PC-3 (cell line): ENCODE measurements at regions not wholly inside any gene's neighbourhood (a gene's known extent, or its start where the extent isn't known, plus 50 kb on each side); places are given as distances from the start of the nearest gene placed in this dataset.

Experiments used
- ATAC-seq: fragments of 200-7000 bp; cut with Tn5 transposase; 2 replicates; pipeline ENCODE4 v1.9.1; 2020; ENCODE audit warnings: mild to moderate bottlenecking, moderate library complexity
- BruUV-seq: library from RNA; stranded (reverse); fragments of 400-500 nt; replicated peaks from 2 replicates; lab custom pipeline; 2021; lab: Mats Ljungman, UMichigan
- CTCF ChIA-PET: fragments of 300-600 bp; sonication (Branson Sonifier 250); formaldehyde crosslinking; loops from one replicate; lab custom pipeline; 2022; ENCODE audit warnings: antibody characterized with exemption; lab: Charles Lee
- POLR2A ChIA-PET: fragments of 300-600 bp; sonication (Branson Sonifier 250); formaldehyde crosslinking; loops from one replicate; lab custom pipeline; 2022; ENCODE audit warnings: antibody characterized with exemption; ENCODE audit not compliant: unreplicated experiment; lab: Charles Lee
- DNase-seq: peaks from one replicate; pipeline ENCODE4 v3.0.0-alpha.2; 2015
- H2AFZ ChIP-seq: fragments of 300-600 bp; sonication (generic); 2 replicates; pipeline ENCODE4 v1.6.0; 2016; ENCODE audit warnings: antibody characterized with exemption, low read length
- H3F3A ChIP-seq: fragments of 300-600 bp; sonication (generic); one replicate; pipeline ENCODE4 v1.6.0; 2017; ENCODE audit warnings: antibody characterized with exemption, low read length, control low read depth, mild to moderate bottlenecking; ENCODE audit not compliant: unreplicated experiment
- H3K27ac ChIP-seq: fragments of 300-600 bp; sonication (generic); 2 replicates; pipeline ENCODE4 v1.5.1; 2016; ENCODE audit warnings: mild to moderate bottlenecking, low read length
- H3K27me3 ChIP-seq: fragments of 300-600 bp; sonication (generic); 2 replicates; pipeline ENCODE4 v1.6.1; 2016; ENCODE audit warnings: low read length, mixed read lengths
- H3K36me3 ChIP-seq: fragments of 300-600 bp; sonication (generic); 2 replicates; pipeline ENCODE4 v1.6.1; 2016; ENCODE audit warnings: low read depth, mixed run types, low read length, mixed read lengths
- H3K4me1 ChIP-seq: fragments of 300-600 bp; sonication (generic); 2 replicates; pipeline ENCODE4 v1.5.1; 2016; ENCODE audit warnings: low read length; ENCODE audit not compliant: insufficient read depth
- H3K4me2 ChIP-seq: fragments of 300-600 bp; sonication (generic); 2 replicates; pipeline ENCODE4 v1.6.0; 2016; ENCODE audit warnings: low read length
- H3K4me3 ChIP-seq: fragments of 300-600 bp; sonication (generic); 2 replicates; pipeline ENCODE4 v1.5.1; 2016; ENCODE audit warnings: mild to moderate bottlenecking, low read length, mixed read lengths
- H3K79me2 ChIP-seq: fragments of 300-600 bp; sonication (generic); 2 replicates; pipeline ENCODE4 v1.6.1; 2017; ENCODE audit warnings: low read length, mixed read lengths
- H3K9ac ChIP-seq: fragments of 300-600 bp; sonication (generic); 2 replicates; pipeline ENCODE4 v1.6.0; 2016; ENCODE audit warnings: mild to moderate bottlenecking, low read length
- H3K9me2 ChIP-seq: fragments of 300-600 bp; sonication (generic); replicated peaks from 2 replicates; pipeline ENCODE4 v1.6.1; 2016; ENCODE audit warnings: mixed run types, low read length, mixed read lengths
- H3K9me3 ChIP-seq: fragments of 300-600 bp; sonication (generic); 2 replicates; pipeline ENCODE4 v1.6.1; 2016; ENCODE audit warnings: low read length, mixed read lengths
- H4K20me1 ChIP-seq: fragments of 300-600 bp; sonication (generic); 2 replicates; pipeline ENCODE4 v1.6.1; 2016; ENCODE audit warnings: low read length, mixed read lengths
- EZH2 ChIP-seq: fragments of 300-600 bp; sonication (generic); IDR thresholded peaks from one replicate; pipeline ENCODE4 v1.6.1; 2017; ENCODE audit warnings: antibody characterized with exemption, mild to moderate bottlenecking, low read length; ENCODE audit not compliant: unreplicated experiment
- EZH2phosphoT487 ChIP-seq: fragments of 300-600 bp; sonication (generic); IDR thresholded peaks from 2 replicates; pipeline ENCODE4 v1.6.1; 2018; ENCODE audit warnings: mild to moderate bottlenecking, antibody characterized with exemption, low read length, borderline replicate concordance
- intact Hi-C: fragments of 100-400 bp; cut with micrococcal nuclease; formaldehyde crosslinking; loops from 2 replicates; pipeline ENCODE4 v1.9.0; 2023
- TF ChIP-seq, protein P1 (sequence below): fragments of 300-600 bp; sonication (generic); conservative IDR thresholded peaks from 2 replicates; pipeline ENCODE4 v1.5.1; 2017; ENCODE audit warnings: antibody characterized with exemption, low read depth, mild to moderate bottlenecking, low read length

DNA sequence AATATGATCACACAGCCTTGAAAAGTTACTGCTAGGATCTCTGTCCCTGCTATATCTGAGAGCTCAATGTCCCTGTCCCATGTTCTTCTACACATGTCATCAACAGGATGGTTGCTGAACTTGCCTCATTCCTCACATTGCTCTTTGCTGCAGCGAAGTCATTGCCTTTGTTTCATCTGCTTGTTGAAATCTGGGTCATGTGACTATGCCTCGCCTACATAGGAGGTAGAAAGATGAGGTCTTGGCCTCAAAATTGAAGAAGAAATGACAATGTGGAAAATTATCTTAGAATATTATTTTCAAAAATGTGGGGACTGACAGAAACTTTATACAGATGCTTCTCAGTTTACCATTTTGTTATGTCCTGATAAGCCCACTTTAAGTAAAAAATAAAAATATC lies 494.2 kb downstream of the SOX5 start:
- Histone ChIP-seq H3K27me3 (no peaks in the 10 kb centered on the region), H3K4me3 (no peak overlapping the region), H3F3A (no peaks in the 10 kb centered on the region), H3K9me2 (no peaks in the 10 kb centered on the region), H3K36me3 (no peaks in the 10 kb centered on the region), H3K4me2 (no peak overlapping the region), H3K79me2 (no peaks in the 10 kb centered on the region), H4K20me1 (no peaks in the 10 kb centered on the region), H3K9ac (no peak overlapping the region), H3K4me1 (no peaks in the 10 kb centered on the region), H3K27ac (no peak overlapping the region), H2AFZ (no peak overlapping the region), H3K9me3 (no peaks in the 10 kb centered on the region)
- TF ChIP-seq EZH2 = no peak
- BruUV-seq = no TSS peak
- ATAC-seq = no peak
- CTCF ChIA-PET = no interaction called here
- no peak for DNase-seq
- POLR2A ChIA-PET = no interaction called here
- intact Hi-C loops = no loop called here

DNA sequence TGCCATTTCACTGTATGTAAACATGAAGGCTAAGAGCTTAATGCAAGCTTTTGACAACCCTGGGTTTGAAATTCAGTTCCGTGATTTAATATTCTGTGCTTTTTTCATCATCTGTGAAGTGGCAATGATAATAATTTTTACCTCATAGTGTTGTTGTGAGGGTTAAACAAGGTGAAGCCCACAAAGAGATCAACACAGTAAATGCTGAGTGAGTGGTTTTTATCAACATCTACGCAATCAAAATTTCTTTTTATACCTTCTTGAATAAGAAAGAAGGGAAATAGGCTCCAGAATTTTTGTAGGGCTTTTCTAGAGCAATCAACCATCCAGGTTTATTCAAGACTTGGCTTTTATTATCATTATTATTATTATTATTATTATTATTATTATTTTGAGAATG lies 490.8 kb downstream of the SOX5 start:
- no peaks in the 10 kb centered on the region for H3K36me3 ChIP-seq
- H3K4me1 ChIP-seq = no peaks in the 10 kb centered on the region
- CTCF ChIA-PET = no interaction called here
- H3K27ac ChIP-seq = no peak overlapping the region
- H3K4me3 ChIP-seq = no peak overlapping the region
- no peaks in the 10 kb centered on the region for H3K9me2 ChIP-seq
- H3F3A ChIP-seq = no peaks in the 10 kb centered on the region
- POLR2A ChIA-PET = no interaction called here
- H4K20me1 ChIP-seq = no peaks in the 10 kb centered on the region
- no peak overlapping the region for H3K4me2 ChIP-seq
- DNase-seq = no peak
- H2AFZ ChIP-seq = no peak overlapping the region
- ATAC-seq = no peak
- H3K9me3 ChIP-seq = no peaks in the 10 kb centered on the region
- no peak overlapping the region for H3K9ac ChIP-seq
- H3K27me3 ChIP-seq = no peaks in the 10 kb centered on the region
- no peaks in the 10 kb centered on the region for H3K79me2 ChIP-seq
- BruUV-seq = no TSS peak
- intact Hi-C loops = no loop called here
- TF ChIP-seq, protein P1, sequence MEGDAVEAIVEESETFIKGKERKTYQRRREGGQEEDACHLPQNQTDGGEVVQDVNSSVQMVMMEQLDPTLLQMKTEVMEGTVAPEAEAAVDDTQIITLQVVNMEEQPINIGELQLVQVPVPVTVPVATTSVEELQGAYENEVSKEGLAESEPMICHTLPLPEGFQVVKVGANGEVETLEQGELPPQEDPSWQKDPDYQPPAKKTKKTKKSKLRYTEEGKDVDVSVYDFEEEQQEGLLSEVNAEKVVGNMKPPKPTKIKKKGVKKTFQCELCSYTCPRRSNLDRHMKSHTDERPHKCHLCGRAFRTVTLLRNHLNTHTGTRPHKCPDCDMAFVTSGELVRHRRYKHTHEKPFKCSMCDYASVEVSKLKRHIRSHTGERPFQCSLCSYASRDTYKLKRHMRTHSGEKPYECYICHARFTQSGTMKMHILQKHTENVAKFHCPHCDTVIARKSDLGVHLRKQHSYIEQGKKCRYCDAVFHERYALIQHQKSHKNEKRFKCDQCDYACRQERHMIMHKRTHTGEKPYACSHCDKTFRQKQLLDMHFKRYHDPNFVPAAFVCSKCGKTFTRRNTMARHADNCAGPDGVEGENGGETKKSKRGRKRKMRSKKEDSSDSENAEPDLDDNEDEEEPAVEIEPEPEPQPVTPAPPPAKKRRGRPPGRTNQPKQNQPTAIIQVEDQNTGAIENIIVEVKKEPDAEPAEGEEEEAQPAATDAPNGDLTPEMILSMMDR = no peak
- no peak for TF ChIP-seq EZH2phosphoT487
- no peak for TF ChIP-seq EZH2

DNA sequence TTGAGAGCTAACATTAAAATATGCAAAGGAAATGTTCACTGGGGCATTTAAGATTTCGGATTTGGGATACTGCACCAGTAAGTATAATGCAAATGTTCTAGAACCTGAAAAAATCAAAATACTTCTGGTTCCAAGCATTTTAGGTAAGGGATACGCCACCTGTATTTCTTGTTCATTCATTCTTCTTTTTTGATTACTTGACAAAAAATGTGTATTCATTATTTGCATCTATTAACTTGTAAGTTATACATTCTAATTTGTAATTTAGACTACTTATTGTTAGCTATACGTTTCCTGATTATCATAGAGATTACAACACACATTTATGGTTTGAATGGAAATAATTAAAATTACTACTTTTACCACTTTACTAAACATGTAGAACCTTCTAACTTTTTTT lies 486.9 kb downstream of the SOX5 start:
- no peaks in the 10 kb centered on the region for H4K20me1 ChIP-seq
- CTCF ChIA-PET = no interaction called here
- BruUV-seq = no TSS peak
- H2AFZ ChIP-seq = no peak overlapping the region
- no peak for ATAC-seq
- POLR2A ChIA-PET = no interaction called here
- no peak overlapping the region for H3K4me2 ChIP-seq
- TF ChIP-seq EZH2phosphoT487 = no peak
- TF ChIP-seq, protein P1 = no peak
- no peak for TF ChIP-seq EZH2
- no peaks in the 10 kb centered on the region for H3K9me3 ChIP-seq
- intact Hi-C loops = no loop called here
- no peak overlapping the region for H3K27ac ChIP-seq
- H3K27me3 ChIP-seq = no peaks in the 10 kb centered on the region
- no peaks in the 10 kb centered on the region for H3K9me2 ChIP-seq
- H3K4me1 ChIP-seq = no peaks in the 10 kb centered on the region
- no peak overlapping the region for H3K4me3 ChIP-seq
- no peaks in the 10 kb centered on the region for H3F3A ChIP-seq
- H3K9ac ChIP-seq = no peak overlapping the region
- H3K36me3 ChIP-seq = no peaks in the 10 kb centered on the region
- DNase-seq = no peak
- no peaks in the 10 kb centered on the region for H3K79me2 ChIP-seq
